HEK293 (cell line): ENCODE measurements at regions not wholly inside any gene's neighbourhood (a gene's known extent, or its start where the extent isn't known, plus 50 kb on each side); places are given as distances from the start of the nearest gene placed in this dataset.

Source experiments
- CTCF ChIA-PET: fragments of 350-600 bp; formaldehyde crosslinking; extraction: SDS; loops from one replicate; lab custom pipeline; 2021; ENCODE audit warnings: antibody characterized with exemption; lab: Yijun Ruan, JAX
- POLR2A ChIA-PET: fragments of 300-600 bp; formaldehyde crosslinking; extraction: SDS; loops from one replicate; lab custom pipeline; 2020; ENCODE audit warnings: antibody characterized with exemption, inconsistent platforms; lab: Yijun Ruan, JAX
- H3K27ac ChIP-seq: fragments of 200-500 bp; sonication (Bioruptor generic); 2 replicates; pipeline ENCODE4 v1.5.1; 2014; ENCODE audit warnings: low read depth, low read length, control low read depth, inconsistent platforms; ENCODE audit errors: extremely low read depth
- H3K36me3 ChIP-seq, 2 experiments: fragments of 200-500 bp in 1 of 2; sonication (Bioruptor generic) in 1 of 2; 1 replicate in 1 of 2; 2 replicates in 1 of 2; pipeline ENCODE4 v1.5.1; 2014 to 2017; ENCODE audit warnings: inconsistent platforms in 2 of 2, low read length in 2 of 2; ENCODE audit not compliant: control insufficient read depth in 2 of 2, insufficient read depth in 1 of 2
- H3K4me1 ChIP-seq: fragments of 200-500 bp; sonication (Bioruptor generic); 2 replicates; pipeline ENCODE4 v1.5.1; 2014; ENCODE audit warnings: mild to moderate bottlenecking, low read length, inconsistent platforms; ENCODE audit not compliant: control insufficient read depth, insufficient read depth
- H3K4me3 ChIP-seq: 2 replicates; pipeline ENCODE4 v1.5.1; 2011; ENCODE audit warnings: low read depth, mild to moderate bottlenecking, control low read depth, low read length, moderate library complexity
- H3K9me3 ChIP-seq: fragments of 200-500 bp; sonication (Bioruptor generic); 2 replicates; pipeline ENCODE4 v1.5.1; 2014; ENCODE audit warnings: low read depth, low read length, inconsistent platforms; ENCODE audit not compliant: control insufficient read depth, insufficient read depth
- ATF2 ChIP-seq: fragments of 450-650 bp; formaldehyde crosslinking; IDR thresholded peaks from 2 replicates; pipeline ENCODE4 v1.5.1; 2016; ENCODE audit warnings: missing biosample characterization, missing genetic modification characterization, low read depth
- HOXD13 ChIP-seq: sonication (generic); formaldehyde crosslinking; IDR thresholded peaks from 2 replicates; pipeline ENCODE4 v1.8.0; 2022; ENCODE audit warnings: missing genetic modification reagents, borderline replicate concordance
- KLF7 ChIP-seq: fragments of 450-650 bp; formaldehyde crosslinking; IDR thresholded peaks from 2 replicates; pipeline ENCODE4 v1.5.1; 2016; ENCODE audit warnings: missing biosample characterization, missing genetic modification characterization, borderline replicate concordance
- KLF9 ChIP-seq: fragments of 450-650 bp; formaldehyde crosslinking; IDR thresholded peaks from 2 replicates; pipeline ENCODE4 v1.5.1; 2016; ENCODE audit warnings: missing biosample characterization, missing genetic modification characterization, low read depth
- OVOL3 ChIP-seq: fragments of 450-650 bp; formaldehyde crosslinking; IDR thresholded peaks from 2 replicates; pipeline ENCODE4 v1.5.1; 2016; ENCODE audit warnings: missing biosample characterization, missing genetic modification characterization
- SETDB1 ChIP-seq: IDR thresholded peaks from one replicate; pipeline ENCODE4 v1.6.1; 2017; ENCODE audit warnings: mild to moderate bottlenecking, low read length, moderate library complexity, mixed read lengths; ENCODE audit not compliant: insufficient read length
- ZBTB17 ChIP-seq: fragments of 450-650 bp; formaldehyde crosslinking; IDR thresholded peaks from 2 replicates; pipeline ENCODE4 v1.5.1; 2016; ENCODE audit warnings: missing biosample characterization, missing genetic modification characterization
- ZIC2 ChIP-seq: fragments of 450-650 bp; formaldehyde crosslinking; IDR thresholded peaks from 2 replicates; pipeline ENCODE4 v1.5.1; 2016; ENCODE audit warnings: missing biosample characterization, missing genetic modification characterization
- ZNF157 ChIP-seq: fragments of 450-650 bp; formaldehyde crosslinking; IDR thresholded peaks from 2 replicates; pipeline ENCODE4 v1.5.1; 2016; ENCODE audit warnings: missing biosample characterization, missing genetic modification characterization
- ZNF174 ChIP-seq: fragments of 450-650 bp; formaldehyde crosslinking; IDR thresholded peaks from 2 replicates; pipeline ENCODE4 v1.5.0; 2017; ENCODE audit warnings: missing biosample characterization, mild to moderate bottlenecking, missing genetic modification characterization
- ZNF26 ChIP-seq: fragments of 450-650 bp; formaldehyde crosslinking; IDR thresholded peaks from 2 replicates; pipeline ENCODE4 v1.5.1; 2016; ENCODE audit warnings: missing biosample characterization, missing genetic modification characterization
- ZNF292 ChIP-seq: fragments of 450-650 bp; formaldehyde crosslinking; IDR thresholded peaks from 2 replicates; pipeline ENCODE4 v1.5.1; 2016; ENCODE audit warnings: low read depth, missing biosample characterization, missing genetic modification characterization, borderline replicate concordance
- ZNF324 ChIP-seq: fragments of 450-650 bp; formaldehyde crosslinking; IDR thresholded peaks from 2 replicates; pipeline ENCODE4 v1.5.1; 2016; ENCODE audit warnings: missing biosample characterization, missing genetic modification characterization
- ZNF423 ChIP-seq: fragments of 450-650 bp; formaldehyde crosslinking; IDR thresholded peaks from 2 replicates; pipeline ENCODE4 v1.5.1; 2016; ENCODE audit warnings: missing biosample characterization, missing genetic modification characterization
- ZNF48 ChIP-seq: fragments of 450-650 bp; formaldehyde crosslinking; IDR thresholded peaks from 2 replicates; pipeline ENCODE4 v1.5.1; 2016; ENCODE audit warnings: missing biosample characterization, missing genetic modification characterization
- ZNF558 ChIP-seq: fragments of 450-650 bp; formaldehyde crosslinking; IDR thresholded peaks from 2 replicates; pipeline ENCODE4 v1.5.1; 2016; ENCODE audit warnings: missing biosample characterization, missing genetic modification characterization
- ZNF571 ChIP-seq: fragments of 450-650 bp; formaldehyde crosslinking; IDR thresholded peaks from 2 replicates; pipeline ENCODE4 v1.5.0; 2017; ENCODE audit warnings: missing biosample characterization, missing genetic modification characterization
- ZNF600 ChIP-seq: fragments of 450-650 bp; formaldehyde crosslinking; IDR thresholded peaks from 2 replicates; pipeline ENCODE4 v1.5.1; 2016; ENCODE audit warnings: missing biosample characterization, missing genetic modification characterization
- ZNF624 ChIP-seq: fragments of 450-650 bp; formaldehyde crosslinking; IDR thresholded peaks from 2 replicates; pipeline ENCODE4 v1.5.1; 2017; ENCODE audit warnings: missing biosample characterization, missing genetic modification characterization
- ZNF626 ChIP-seq: fragments of 450-650 bp; sonication (Bioruptor Pico); formaldehyde crosslinking; IDR thresholded peaks from 2 replicates; pipeline ENCODE4 v1.5.1; 2018; ENCODE audit warnings: missing biosample characterization, missing genetic modification characterization, inconsistent platforms
- ZSCAN16 ChIP-seq: fragments of 450-650 bp; formaldehyde crosslinking; IDR thresholded peaks from 2 replicates; pipeline ENCODE4 v1.5.1; 2016; ENCODE audit warnings: missing biosample characterization, missing genetic modification characterization
- TF ChIP-seq, protein P1 (sequence below): fragments of 450-650 bp; formaldehyde crosslinking; IDR thresholded peaks from 2 replicates; pipeline ENCODE4 v1.5.1; 2016; ENCODE audit warnings: missing biosample characterization, missing genetic modification characterization
- TF ChIP-seq, protein P2 (sequence below): fragments of 450-650 bp; formaldehyde crosslinking; IDR thresholded peaks from 2 replicates; pipeline ENCODE4 v1.5.1; 2016; ENCODE audit warnings: missing biosample characterization, missing genetic modification characterization
- TF ChIP-seq, protein P3 (sequence below): fragments of 450-650 bp; formaldehyde crosslinking; IDR thresholded peaks from 2 replicates; pipeline ENCODE4 v1.5.1; 2016; ENCODE audit warnings: missing biosample characterization, missing genetic modification characterization
- TF ChIP-seq, protein P4 (sequence below): fragments of 450-650 bp; formaldehyde crosslinking; IDR thresholded peaks from 2 replicates; pipeline ENCODE4 v1.5.1; 2016; ENCODE audit warnings: missing biosample characterization, missing genetic modification characterization

DNA sequence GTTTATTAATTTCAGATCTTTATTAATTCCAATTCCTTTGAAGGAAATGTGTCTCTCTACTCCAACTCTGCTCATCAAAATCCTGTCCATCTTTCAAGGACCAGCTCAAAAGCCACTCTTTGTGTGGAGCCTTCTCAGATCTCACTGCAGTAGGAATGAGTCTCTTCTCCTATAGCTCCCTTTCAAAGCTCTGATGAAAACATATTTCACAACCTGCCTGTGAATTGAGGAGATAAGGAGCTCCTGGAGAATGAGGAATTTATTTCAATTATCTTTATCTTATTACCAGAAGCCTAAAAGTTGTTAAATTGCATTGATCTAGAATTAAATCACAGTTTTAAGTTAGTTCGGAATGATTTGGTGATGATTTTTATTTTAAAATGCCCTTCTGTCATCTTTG, 92.6 kb upstream of the TRPC3 start:
- TF ChIP-seq, protein P1, sequence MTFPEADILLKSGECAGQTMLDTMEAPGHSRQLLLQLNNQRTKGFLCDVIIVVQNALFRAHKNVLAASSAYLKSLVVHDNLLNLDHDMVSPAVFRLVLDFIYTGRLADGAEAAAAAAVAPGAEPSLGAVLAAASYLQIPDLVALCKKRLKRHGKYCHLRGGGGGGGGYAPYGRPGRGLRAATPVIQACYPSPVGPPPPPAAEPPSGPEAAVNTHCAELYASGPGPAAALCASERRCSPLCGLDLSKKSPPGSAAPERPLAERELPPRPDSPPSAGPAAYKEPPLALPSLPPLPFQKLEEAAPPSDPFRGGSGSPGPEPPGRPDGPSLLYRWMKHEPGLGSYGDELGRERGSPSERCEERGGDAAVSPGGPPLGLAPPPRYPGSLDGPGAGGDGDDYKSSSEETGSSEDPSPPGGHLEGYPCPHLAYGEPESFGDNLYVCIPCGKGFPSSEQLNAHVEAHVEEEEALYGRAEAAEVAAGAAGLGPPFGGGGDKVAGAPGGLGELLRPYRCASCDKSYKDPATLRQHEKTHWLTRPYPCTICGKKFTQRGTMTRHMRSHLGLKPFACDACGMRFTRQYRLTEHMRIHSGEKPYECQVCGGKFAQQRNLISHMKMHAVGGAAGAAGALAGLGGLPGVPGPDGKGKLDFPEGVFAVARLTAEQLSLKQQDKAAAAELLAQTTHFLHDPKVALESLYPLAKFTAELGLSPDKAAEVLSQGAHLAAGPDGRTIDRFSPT (tag by site-specific recombination), result no peak
- TF ChIP-seq ZNF26 (no peak), ZNF292 (tag by site-specific recombination) (no peak), ZNF157 (tag by site-specific recombination) (no peak), ATF2 (no peak), ZNF624 (no peak), ZBTB17 (no peak)
- TF ChIP-seq, protein P2, sequence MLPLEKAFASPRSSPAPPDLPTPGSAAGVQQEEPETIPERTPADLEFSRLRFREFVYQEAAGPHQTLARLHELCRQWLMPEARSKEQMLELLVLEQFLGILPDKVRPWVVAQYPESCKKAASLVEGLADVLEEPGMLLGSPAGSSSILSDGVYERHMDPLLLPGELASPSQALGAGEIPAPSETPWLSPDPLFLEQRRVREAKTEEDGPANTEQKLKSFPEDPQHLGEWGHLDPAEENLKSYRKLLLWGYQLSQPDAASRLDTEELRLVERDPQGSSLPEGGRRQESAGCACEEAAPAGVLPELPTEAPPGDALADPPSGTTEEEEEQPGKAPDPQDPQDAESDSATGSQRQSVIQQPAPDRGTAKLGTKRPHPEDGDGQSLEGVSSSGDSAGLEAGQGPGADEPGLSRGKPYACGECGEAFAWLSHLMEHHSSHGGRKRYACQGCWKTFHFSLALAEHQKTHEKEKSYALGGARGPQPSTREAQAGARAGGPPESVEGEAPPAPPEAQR, result no peak
- TF ChIP-seq, protein P3, sequence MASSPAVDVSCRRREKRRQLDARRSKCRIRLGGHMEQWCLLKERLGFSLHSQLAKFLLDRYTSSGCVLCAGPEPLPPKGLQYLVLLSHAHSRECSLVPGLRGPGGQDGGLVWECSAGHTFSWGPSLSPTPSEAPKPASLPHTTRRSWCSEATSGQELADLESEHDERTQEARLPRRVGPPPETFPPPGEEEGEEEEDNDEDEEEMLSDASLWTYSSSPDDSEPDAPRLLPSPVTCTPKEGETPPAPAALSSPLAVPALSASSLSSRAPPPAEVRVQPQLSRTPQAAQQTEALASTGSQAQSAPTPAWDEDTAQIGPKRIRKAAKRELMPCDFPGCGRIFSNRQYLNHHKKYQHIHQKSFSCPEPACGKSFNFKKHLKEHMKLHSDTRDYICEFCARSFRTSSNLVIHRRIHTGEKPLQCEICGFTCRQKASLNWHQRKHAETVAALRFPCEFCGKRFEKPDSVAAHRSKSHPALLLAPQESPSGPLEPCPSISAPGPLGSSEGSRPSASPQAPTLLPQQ (tag by site-specific recombination), result no peak
- CTCF ChIA-PET, result no interaction called here
- POLR2A ChIA-PET, result no interaction called here
- Histone ChIP-seq H3K4me1 (peaks cover 5% of the 10 kb centered on the region; the same call in 1 of the 2 replicates), H3K9me3 (no peaks in the 10 kb centered on the region), H3K36me3 (no peaks in the 10 kb centered on the region), H3K4me3 (no peak overlapping the region), H3K27ac (no peak overlapping the region)

DNA sequence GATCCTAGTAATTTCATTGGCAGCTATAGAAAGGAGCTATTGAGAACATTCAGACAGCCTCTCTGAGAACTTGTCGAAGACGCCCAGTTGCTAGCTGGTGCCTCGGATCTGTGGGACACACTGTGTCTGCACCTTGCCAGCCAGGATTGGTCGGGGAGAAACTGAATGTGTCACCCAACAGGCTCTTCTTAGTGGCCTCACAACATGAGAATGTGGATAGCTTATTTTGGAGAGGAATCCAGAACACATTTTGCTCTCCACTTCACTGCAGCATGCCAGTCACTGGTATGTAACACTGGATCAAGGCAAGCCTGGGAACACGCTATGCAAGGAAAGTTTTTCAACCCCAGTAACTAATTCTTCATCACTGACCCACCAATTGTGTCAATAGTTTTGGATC, 89.5 kb upstream of the TRPC3 start:
- Histone ChIP-seq H3K36me3 (no peaks in the 10 kb centered on the region), H3K4me3 (no peak overlapping the region), H3K4me1 (peaks cover 5% of the 10 kb centered on the region; the same call in 1 of the 2 replicates), H3K9me3 (no peaks in the 10 kb centered on the region), H3K27ac (no peak overlapping the region)
- ChIA-PET CTCF (no interaction called here), POLR2A (no interaction called here)
- no peak for TF ChIP-seq ZNF48 (tag by site-specific recombination)
- TF ChIP-seq ZNF174 (tag by site-specific recombination), result no peak
- TF ChIP-seq KLF9 (tag by site-specific recombination), result no peak
- no peak for TF ChIP-seq ZNF600 (tag by site-specific recombination)
- TF ChIP-seq OVOL3, result no peak
- no peak for TF ChIP-seq ZNF423 (tag by site-specific recombination)
- TF ChIP-seq ZIC2, result no peak
- TF ChIP-seq ZNF324, result no peak
- TF ChIP-seq KLF7 (tag by site-specific recombination), result no peak
- TF ChIP-seq HOXD13 (CRISPR knock-in tag), result no peak
- no peak for TF ChIP-seq ZSCAN16 (tag by site-specific recombination)
- TF ChIP-seq SETDB1, result no peak
- no peak for TF ChIP-seq ZNF571
- TF ChIP-seq, protein P4, sequence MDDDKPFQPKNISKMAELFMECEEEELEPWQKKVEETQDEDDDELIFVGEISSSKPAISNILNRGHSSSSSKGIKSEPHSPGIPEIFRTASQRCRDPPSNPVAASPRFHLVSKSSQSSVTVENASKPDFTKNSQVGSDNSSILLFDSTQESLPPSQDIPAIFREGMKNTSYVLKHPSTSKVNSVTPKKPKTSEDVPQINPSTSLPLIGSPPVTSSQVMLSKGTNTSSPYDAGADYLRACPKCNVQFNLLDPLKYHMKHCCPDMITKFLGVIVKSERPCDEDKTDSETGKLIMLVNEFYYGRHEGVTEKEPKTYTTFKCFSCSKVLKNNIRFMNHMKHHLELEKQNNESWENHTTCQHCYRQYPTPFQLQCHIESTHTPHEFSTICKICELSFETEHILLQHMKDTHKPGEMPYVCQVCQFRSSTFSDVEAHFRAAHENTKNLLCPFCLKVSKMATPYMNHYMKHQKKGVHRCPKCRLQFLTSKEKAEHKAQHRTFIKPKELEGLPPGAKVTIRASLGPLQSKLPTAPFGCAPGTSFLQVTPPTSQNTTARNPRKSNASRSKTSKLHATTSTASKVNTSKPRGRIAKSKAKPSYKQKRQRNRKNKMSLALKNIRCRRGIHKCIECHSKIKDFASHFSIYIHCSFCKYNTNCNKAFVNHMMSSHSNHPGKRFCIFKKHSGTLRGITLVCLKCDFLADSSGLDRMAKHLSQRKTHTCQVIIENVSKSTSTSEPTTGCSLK, result no peak
- TF ChIP-seq, protein P2, result no peak
- no peak for TF ChIP-seq ZNF558 (tag by site-specific recombination)
- no peak for TF ChIP-seq ZNF626
